Prostate gland (tissue), 2 donors: ENCODE measurements at regions not wholly inside any gene's neighbourhood (a gene's known extent, or its start where the extent isn't known, plus 50 kb on each side); places are given as distances from the start of the nearest gene placed in this dataset.
A peak's percentile ranks its signal among the peaks of the same experiment; 100 is the strongest.
"Not testable (repeated sequence)": the region's sequence is repeated elsewhere in the genome, so short reads cannot be mapped to it uniquely, and the experiment has no call there.

ENCODE experiments used
- DNase-seq: peaks from one replicate; pipeline ENCODE4 v3.0.0-alpha.2; 2019; ENCODE audit warnings: low spot score
- H3K27ac ChIP-seq, 2 donors: fragments of 200-600 bp; sonication (generic); 2 replicates each; pipeline ENCODE4 v1.5.1; 2017 to 2019
- H3K27me3 ChIP-seq: fragments of 200-600 bp; sonication (generic); replicated peaks from 2 replicates; pipeline ENCODE4 v1.5.1; 2019; ENCODE audit not compliant: insufficient read depth
- H3K36me3 ChIP-seq, 2 donors: fragments of 200-600 bp; sonication (generic); 1 replicate in 1 of 2; 2 replicates in 1 of 2; pipeline versions ENCODE4 v1.5.1 to v1.8.1; 2017 to 2019
- H3K4me1 ChIP-seq: fragments of 200-600 bp; sonication (generic); replicated peaks from 2 replicates; pipeline ENCODE4 v1.5.1; 2019
- H3K4me3 ChIP-seq, 2 donors: fragments of 200-600 bp; sonication (generic); 2 replicates each; pipeline ENCODE4 v1.5.1; 2017 to 2019
- H3K9me3 ChIP-seq: fragments of 200-600 bp; sonication (generic); 2 replicates; pipeline ENCODE4 v1.5.1; 2017
- CTCF ChIP-seq, 4 experiments: fragments of 200-600 bp in 2 of 4; fragments of 450-650 bp in 2 of 4; sonication (generic) in 2 of 4; IDR thresholded peaks; 1 replicate in 3 of 4; 2 replicates in 1 of 4; pipeline ENCODE4 v1.5.1; 2016 to 2019; ENCODE audit warnings: antibody characterized with exemption in 4 of 4, mild to moderate bottlenecking in 2 of 4, moderate library complexity in 2 of 4
- POLR2A ChIP-seq: fragments of 450-650 bp; IDR thresholded peaks from one replicate; pipeline ENCODE4 v1.6.1; 2016; ENCODE audit warnings: antibody characterized with exemption, mild to moderate bottlenecking
- POLR2AphosphoS5 ChIP-seq: sonication (generic); formaldehyde crosslinking; IDR thresholded peaks from one replicate; pipeline ENCODE4 v1.6.1; 2017; ENCODE audit warnings: antibody characterized with exemption
- WGBS: methylation state at CpG from one replicate; pipeline ENCODE4 v1.1.5; 2018; 5-methylcytosine and 5-hydroxymethylcytosine counted together
- intact Hi-C: fragments of 100-400 bp; cut with DNase I; formaldehyde crosslinking; loops from one replicate; pipeline ENCODE4 v1.14.2; 2022

- H3K4me1 ChIP-seq, intact Hi-C loops, DNase-seq, H3K27ac ChIP-seq, H3K27me3 ChIP-seq, H3K36me3 ChIP-seq, H3K4me3 ChIP-seq, H3K9me3 ChIP-seq: not testable (repeated sequence)
- 83% methylated on average over 4 of the region's 4 CpGs for WGBS
These were observed 51.5 kb downstream of the VPREB1 start for GRCh38 chr22:22296047-22296446.

GRCh38 chr22:22297159-22297793 lies 52.7 kb downstream of the VPREB1 start:
- DNase-seq, intact Hi-C loops, H3K4me1 ChIP-seq, H3K9me3 ChIP-seq, H3K27me3 ChIP-seq, H3K36me3 ChIP-seq: not testable (repeated sequence)
- H3K27ac ChIP-seq = peak overlapping the region; percentile 53 to 69
- 0% methylated on average over 6 of the region's 28 CpGs for WGBS
- peak overlapping the region; percentile 66 to 72 for H3K4me3 ChIP-seq

GRCh38 chr22:22297794-22298653 lies 53.4 kb downstream of the VPREB1 start:
- H3K27me3 ChIP-seq, intact Hi-C loops, H3K36me3 ChIP-seq, H3K9me3 ChIP-seq, H3K4me1 ChIP-seq: not testable (repeated sequence)
- Histone ChIP-seq H3K4me3 (peak overlapping the region; percentile 66 to 72), H3K27ac (peak overlapping the region; percentile 69 to 79)
- DNase-seq = peak; percentile 35
- TF ChIP-seq POLR2A (peak; percentile 33), CTCF (IDR thresholded peaks at IDR 0.05) (peak in 2 of 4 experiments; percentile 19 to 29)
- under 1% methylated on average over 71 of the region's 72 CpGs for WGBS

GRCh38 chr22:22298654-22299009 lies 54.0 kb downstream of the VPREB1 start:
- H3K36me3 ChIP-seq, H3K27ac ChIP-seq, DNase-seq, H3K4me1 ChIP-seq, H3K9me3 ChIP-seq, intact Hi-C loops, H3K27me3 ChIP-seq: not testable (repeated sequence)
- WGBS = 16% methylated on average over 5 of the region's 6 CpGs
- peak overlapping the region; percentile 66 to 72 for H3K4me3 ChIP-seq

- H3K27me3 ChIP-seq, H3K9me3 ChIP-seq, H3K36me3 ChIP-seq, intact Hi-C loops, H3K4me1 ChIP-seq, H3K4me3 ChIP-seq, DNase-seq, H3K27ac ChIP-seq: not testable (repeated sequence)
- WGBS = 95% methylated on average over 5 of the region's 5 CpGs
These were observed 55.9 kb downstream of the VPREB1 start for GRCh38 chr22:22300511-22300910.

- H3K4me1 ChIP-seq, H3K4me3 ChIP-seq, H3K36me3 ChIP-seq, intact Hi-C loops, H3K27ac ChIP-seq, H3K9me3 ChIP-seq, H3K27me3 ChIP-seq, DNase-seq: not testable (repeated sequence)
- 96% methylated on average over 1 of the region's 1 CpG for WGBS
These were observed 56.4 kb downstream of the VPREB1 start for GRCh38 chr22:22300946-22301345.

GRCh38 chr22:22316589-22316988 lies 72.0 kb downstream of the VPREB1 start:
- Histone ChIP-seq H3K36me3 (no peaks in the 10 kb centered on the region), H3K27ac (no peak overlapping the region), H3K4me1 (no peaks in the 10 kb centered on the region), H3K9me3 (no peaks in the 10 kb centered on the region), H3K27me3 (no peaks in the 10 kb centered on the region), H3K4me3 (no peak overlapping the region)
- DNase-seq = no peak
- intact Hi-C loops = no loop called here
- 100% methylated on average over 2 of the region's 2 CpGs for WGBS
- no peak for TF ChIP-seq CTCF (IDR thresholded peaks at IDR 0.05)
- TF ChIP-seq POLR2AphosphoS5 = no peak
- TF ChIP-seq POLR2A = no peak
